ENCODE measurements at regions not wholly inside any gene's neighbourhood (a gene's known extent, or its start where the extent isn't known, plus 50 kb on each side); places are given as distances from the start of the nearest gene placed in this dataset.

- TF ChIP-seq EZH2 (IDR thresholded peaks at IDR 0.05) = no peak
- TF ChIP-seq POLR2AphosphoS5 (IDR thresholded peaks at IDR 0.05; ENCODE audit: borderline replicate concordance, low read depth, low read length) = no peak
- no peak for TF ChIP-seq FOXP2 (optimal IDR thresholded peaks at IDR 0.05; ENCODE audit: control extremely low read depth, extremely low read length, insufficient read depth)
Observed at GRCh38 chr1:24992761-24993211, 62.7 kb upstream of the RUNX3 start.
